HCT116 (cell line): ENCODE measurements at regions not wholly inside any gene's neighbourhood (a gene's known extent, or its start where the extent isn't known, plus 50 kb on each side); places are given as distances from the start of the nearest gene placed in this dataset.

Source experiments
- ATAC-seq: fragments of 200-7000 bp; cut with Tn5 transposase; 2 replicates; pipeline ENCODE4 v1.9.1; 2020; ENCODE audit warnings: mild to moderate bottlenecking, moderate library complexity
- BruUV-seq: library from RNA; stranded (reverse); fragments of 400-500 nt; replicated peaks from 2 replicates; lab custom pipeline; 2021; lab: Mats Ljungman, UMichigan
- CTCF ChIA-PET: fragments of 300-600 bp; sonication (Branson Sonifier 250); formaldehyde crosslinking; loops from one replicate; lab custom pipeline; 2021; ENCODE audit warnings: antibody characterized with exemption; lab: Charles Lee
- POLR2A ChIA-PET: fragments of 300-600, 350-600 bp; sonication (Branson Sonifier 250); formaldehyde crosslinking; loops from one replicate; lab custom pipeline; 2021; ENCODE audit warnings: antibody characterized with exemption; lab: Charles Lee
- RAD21 ChIA-PET, 2 experiments: fragments of 300-600 bp; sonication (Branson Sonifier 250); formaldehyde crosslinking; loops; one replicate each; lab custom pipeline; 2023; ENCODE audit warnings: low total read pairs in 2 of 2; ENCODE audit not compliant: uncharacterized antibody in 2 of 2, unreplicated experiment in 2 of 2, low non-redundant PET in 1 of 2; lab: Charles Lee
- DNase-seq: peaks from one replicate; pipeline ENCODE4 v3.0.0-alpha.2; 2010; ENCODE audit warnings: low read depth, low spot score
- H2AFZ ChIP-seq: fragments of 200-600 bp; shearing (Covaris generic), sonication (generic); 2 replicates; pipeline ENCODE4 v1.6.1; 2017; ENCODE audit warnings: low read depth, mixed run types, mixed read lengths, antibody characterized with exemption, low read length; ENCODE audit not compliant: poor library complexity, severe bottlenecking
- H3K27ac ChIP-seq: 2 replicates; pipeline ENCODE4 v1.5.1; 2012; ENCODE audit warnings: low read depth, low read length
- H3K27me3 ChIP-seq: fragments of 200-600 bp; sonication (generic); 2 replicates; pipeline ENCODE4 v1.6.1; 2016; ENCODE audit warnings: mixed run types, low read length, mixed read lengths; ENCODE audit not compliant: insufficient read depth
- H3K36me3 ChIP-seq, 2 experiments: fragments of 200-500 bp in 1 of 2; fragments of 200-600 bp in 1 of 2; sonication (Bioruptor generic) in 1 of 2; sonication (generic) in 1 of 2; 2 replicates each; pipeline versions ENCODE4 v1.5.1 to v1.6.1; 2014 to 2016; ENCODE audit warnings: low read length in 2 of 2, inconsistent platforms in 1 of 2, mixed read lengths in 1 of 2, mixed run types in 1 of 2; ENCODE audit not compliant: insufficient read depth in 2 of 2, control insufficient read depth in 1 of 2
- H3K4me1 ChIP-seq, 2 experiments: fragments of 200-600 bp in 1 of 2; sonication (generic) in 1 of 2; 2 replicates each; pipeline versions ENCODE4 v1.5.1 to v1.6.1; 2012 to 2017; ENCODE audit warnings: low read length in 2 of 2, inconsistent platforms in 1 of 2, mild to moderate bottlenecking in 1 of 2, mixed read lengths in 1 of 2, mixed run types in 1 of 2, moderate library complexity in 1 of 2; ENCODE audit not compliant: insufficient read depth in 2 of 2, control insufficient read depth in 1 of 2
- H3K4me2 ChIP-seq: fragments of 200-600 bp; sonication (generic); 2 replicates; pipeline ENCODE4 v1.6.1; 2017; ENCODE audit warnings: mixed run types, low read length, mixed read lengths
- H3K4me3 ChIP-seq, 2 experiments: fragments of 200-600 bp in 1 of 2; sonication (generic) in 1 of 2; replicated peaks in 1 of 2; 2 replicates each; pipeline ENCODE4 v1.5.1; 2011 to 2016; ENCODE audit warnings: low read length in 2 of 2, control low read depth in 1 of 2, low read depth in 1 of 2, mild to moderate bottlenecking in 1 of 2, mixed read lengths in 1 of 2, mixed run types in 1 of 2
- H3K79me2 ChIP-seq: fragments of 200-600 bp; sonication (generic); 2 replicates; pipeline ENCODE4 v1.6.1; 2017; ENCODE audit warnings: mild to moderate bottlenecking, mixed run types, low read length, moderate library complexity, mixed read lengths; ENCODE audit not compliant: insufficient read depth
- H3K9ac ChIP-seq: fragments of 200-600 bp; sonication (generic); 2 replicates; pipeline ENCODE4 v1.6.1; 2016; ENCODE audit warnings: low read length, mixed read lengths
- H3K9me2 ChIP-seq: fragments of 200-600 bp; sonication (generic), shearing (Covaris generic); 2 replicates; pipeline ENCODE4 v1.6.1; 2017; ENCODE audit warnings: mixed run types, mild to moderate bottlenecking, moderate library complexity; ENCODE audit not compliant: insufficient read depth
- H3K9me3 ChIP-seq, 2 experiments: fragments of 200-500 bp in 1 of 2; fragments of 200-600 bp in 1 of 2; sonication (Bioruptor generic) in 1 of 2; sonication (generic) in 1 of 2; 2 replicates each; pipeline ENCODE4 v1.6.1; 2014 to 2017; ENCODE audit warnings: low read length in 2 of 2, mixed read lengths in 2 of 2, inconsistent platforms in 1 of 2, low read depth in 1 of 2, mild to moderate bottlenecking in 1 of 2, mixed run types in 1 of 2, moderate library complexity in 1 of 2; ENCODE audit not compliant: control insufficient read depth in 1 of 2, insufficient read depth in 1 of 2
- H4K20me1 ChIP-seq: fragments of 200-600 bp; sonication (generic), shearing (Covaris generic); 2 replicates; pipeline ENCODE4 v1.6.1; 2017; ENCODE audit warnings: mixed run types, mild to moderate bottlenecking, moderate library complexity; ENCODE audit not compliant: insufficient read depth
- EGR1 ChIP-seq: IDR thresholded peaks from 2 replicates; pipeline ENCODE4 v1.6.1; 2012; ENCODE audit warnings: low read depth
- EZH2 ChIP-seq: fragments of 200-600 bp; sonication (generic); IDR thresholded peaks from 2 replicates; pipeline ENCODE4 v1.6.1; 2017; ENCODE audit warnings: antibody characterized with exemption, mixed run types
- JUND ChIP-seq: IDR thresholded peaks from 2 replicates; pipeline ENCODE4 v1.6.1; 2012
- SP1 ChIP-seq: IDR thresholded peaks from 2 replicates; pipeline ENCODE4 v1.6.1; 2012; ENCODE audit warnings: low read depth
- ZNF274 ChIP-seq: fragments of 200-500 bp; sonication (Bioruptor generic); IDR thresholded peaks from 2 replicates; pipeline ENCODE4 v1.6.1; 2014; ENCODE audit warnings: mild to moderate bottlenecking, low read depth, low read length, inconsistent platforms
- intact Hi-C: fragments of 100-400 bp; cut with micrococcal nuclease; formaldehyde crosslinking; loops from 2 replicates; pipeline ENCODE4 v1.10.0; 2022
- TF ChIP-seq, protein P1 (sequence below): IDR thresholded peaks from 2 replicates; pipeline ENCODE4 v1.6.1; 2011; ENCODE audit warnings: mild to moderate bottlenecking, low read length, moderate library complexity; ENCODE audit not compliant: insufficient replicate concordance; ENCODE audit errors: extremely low read depth
- TF ChIP-seq, protein P2 (sequence below): IDR thresholded peaks from 2 replicates; pipeline ENCODE4 v1.6.1; 2012; ENCODE audit warnings: low read depth

DNA sequence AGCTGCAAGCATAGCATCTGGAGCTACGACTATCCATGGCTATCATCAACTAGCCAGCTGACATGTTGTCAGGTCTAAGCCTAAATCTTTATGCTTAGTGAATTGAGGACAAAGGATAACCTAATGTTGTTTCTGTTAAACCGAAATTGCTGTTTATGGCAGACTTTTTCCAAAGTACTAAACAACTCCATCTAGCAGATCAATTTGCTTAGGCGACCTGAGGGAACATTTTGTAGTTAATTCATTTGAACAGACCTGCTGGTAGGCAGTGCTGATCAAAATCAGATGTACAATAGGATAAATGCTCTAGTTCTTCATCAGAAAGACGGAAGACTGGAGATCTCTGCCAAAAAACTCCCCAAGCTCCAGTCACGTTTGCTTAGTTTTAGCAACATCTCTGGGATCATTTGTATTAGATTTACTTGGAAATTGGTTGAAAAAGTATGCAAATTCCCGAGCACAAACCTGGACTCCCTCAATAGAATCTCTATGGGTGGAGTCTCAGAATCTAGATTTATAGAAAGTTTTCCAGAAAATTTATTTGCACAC, 301.6 kb upstream of the NRP1 start:
- Histone ChIP-seq H3K4me2 (no peak overlapping the region), H3K9me2 (no peaks in the 10 kb centered on the region; the same call in 1 of the 2 replicates), H3K4me3 (no peak overlapping the region), H3K9ac (no peak overlapping the region), H3K79me2 (no peaks in the 10 kb centered on the region), H3K27me3 (peaks cover 10% of the 10 kb centered on the region; the same call in 1 of the 2 replicates), H3K4me1 (no peaks in the 10 kb centered on the region), H3K9me3 (no peaks in the 10 kb centered on the region), H3K36me3 (no peaks in the 10 kb centered on the region), H2AFZ (no peak overlapping the region), H3K27ac (no peak overlapping the region), H4K20me1 (no peaks in the 10 kb centered on the region)
- POLR2A ChIA-PET, result no interaction called here
- DNase-seq (no peak), ATAC-seq (no peak)
- RAD21 ChIA-PET, result no interaction called here
- CTCF ChIA-PET, result no interaction called here
- no TSS peak for BruUV-seq
- intact Hi-C loops, result no loop called here
- no peak for TF ChIP-seq JUND
- TF ChIP-seq EZH2, result no peak
- no peak for TF ChIP-seq SP1
- TF ChIP-seq, protein P1, sequence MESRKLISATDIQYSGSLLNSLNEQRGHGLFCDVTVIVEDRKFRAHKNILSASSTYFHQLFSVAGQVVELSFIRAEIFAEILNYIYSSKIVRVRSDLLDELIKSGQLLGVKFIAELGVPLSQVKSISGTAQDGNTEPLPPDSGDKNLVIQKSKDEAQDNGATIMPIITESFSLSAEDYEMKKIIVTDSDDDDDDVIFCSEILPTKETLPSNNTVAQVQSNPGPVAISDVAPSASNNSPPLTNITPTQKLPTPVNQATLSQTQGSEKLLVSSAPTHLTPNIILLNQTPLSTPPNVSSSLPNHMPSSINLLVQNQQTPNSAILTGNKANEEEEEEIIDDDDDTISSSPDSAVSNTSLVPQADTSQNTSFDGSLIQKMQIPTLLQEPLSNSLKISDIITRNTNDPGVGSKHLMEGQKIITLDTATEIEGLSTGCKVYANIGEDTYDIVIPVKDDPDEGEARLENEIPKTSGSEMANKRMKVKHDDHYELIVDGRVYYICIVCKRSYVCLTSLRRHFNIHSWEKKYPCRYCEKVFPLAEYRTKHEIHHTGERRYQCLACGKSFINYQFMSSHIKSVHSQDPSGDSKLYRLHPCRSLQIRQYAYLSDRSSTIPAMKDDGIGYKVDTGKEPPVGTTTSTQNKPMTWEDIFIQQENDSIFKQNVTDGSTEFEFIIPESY, result no peak
- no peak for TF ChIP-seq EGR1
- TF ChIP-seq, protein P2, sequence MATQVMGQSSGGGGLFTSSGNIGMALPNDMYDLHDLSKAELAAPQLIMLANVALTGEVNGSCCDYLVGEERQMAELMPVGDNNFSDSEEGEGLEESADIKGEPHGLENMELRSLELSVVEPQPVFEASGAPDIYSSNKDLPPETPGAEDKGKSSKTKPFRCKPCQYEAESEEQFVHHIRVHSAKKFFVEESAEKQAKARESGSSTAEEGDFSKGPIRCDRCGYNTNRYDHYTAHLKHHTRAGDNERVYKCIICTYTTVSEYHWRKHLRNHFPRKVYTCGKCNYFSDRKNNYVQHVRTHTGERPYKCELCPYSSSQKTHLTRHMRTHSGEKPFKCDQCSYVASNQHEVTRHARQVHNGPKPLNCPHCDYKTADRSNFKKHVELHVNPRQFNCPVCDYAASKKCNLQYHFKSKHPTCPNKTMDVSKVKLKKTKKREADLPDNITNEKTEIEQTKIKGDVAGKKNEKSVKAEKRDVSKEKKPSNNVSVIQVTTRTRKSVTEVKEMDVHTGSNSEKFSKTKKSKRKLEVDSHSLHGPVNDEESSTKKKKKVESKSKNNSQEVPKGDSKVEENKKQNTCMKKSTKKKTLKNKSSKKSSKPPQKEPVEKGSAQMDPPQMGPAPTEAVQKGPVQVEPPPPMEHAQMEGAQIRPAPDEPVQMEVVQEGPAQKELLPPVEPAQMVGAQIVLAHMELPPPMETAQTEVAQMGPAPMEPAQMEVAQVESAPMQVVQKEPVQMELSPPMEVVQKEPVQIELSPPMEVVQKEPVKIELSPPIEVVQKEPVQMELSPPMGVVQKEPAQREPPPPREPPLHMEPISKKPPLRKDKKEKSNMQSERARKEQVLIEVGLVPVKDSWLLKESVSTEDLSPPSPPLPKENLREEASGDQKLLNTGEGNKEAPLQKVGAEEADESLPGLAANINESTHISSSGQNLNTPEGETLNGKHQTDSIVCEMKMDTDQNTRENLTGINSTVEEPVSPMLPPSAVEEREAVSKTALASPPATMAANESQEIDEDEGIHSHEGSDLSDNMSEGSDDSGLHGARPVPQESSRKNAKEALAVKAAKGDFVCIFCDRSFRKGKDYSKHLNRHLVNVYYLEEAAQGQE, result no peak
- no peak for TF ChIP-seq ZNF274
